H1 (cell line): ENCODE measurements at regions not wholly inside any gene's neighbourhood (a gene's known extent, or its start where the extent isn't known, plus 50 kb on each side); places are given as distances from the start of the nearest gene placed in this dataset.

Source experiments
- CBX8 ChIP-seq: fragments of 300-800, 300-1000 bp; sonication (generic); IDR thresholded peaks from 2 replicates; pipeline ENCODE4 v1.7.1; 2016; ENCODE audit warnings: low read depth, low read length, borderline replicate concordance
- CHD2 ChIP-seq: IDR thresholded peaks from 2 replicates; pipeline ENCODE4 v1.6.1; 2012; ENCODE audit warnings: low read length, improper control_type of control experiment
- CHD7 ChIP-seq: fragments of 300-600 bp; sonication (generic); IDR thresholded peaks from 2 replicates; pipeline ENCODE4 v1.7.1; 2012; ENCODE audit warnings: low read length, moderate library complexity, mild to moderate bottlenecking, inconsistent platforms; ENCODE audit not compliant: insufficient replicate concordance
- CTCF ChIP-seq, 3 experiments: IDR thresholded peaks; 1 replicate in 2 of 3; 2 replicates in 1 of 3; pipeline versions ENCODE4 v1.5.1 to v1.6.1; 2011; ENCODE audit warnings: low read length in 3 of 3, mild to moderate bottlenecking in 3 of 3, inconsistent platforms in 2 of 3, low read depth in 1 of 3, moderate library complexity in 1 of 3; ENCODE audit not compliant: insufficient read depth in 1 of 3; ENCODE audit errors: control extremely low read depth in 1 of 3
- GABPA ChIP-seq: IDR thresholded peaks from 2 replicates; pipeline ENCODE4 v1.6.1; 2011; ENCODE audit warnings: mild to moderate bottlenecking, low read length, moderate library complexity, borderline replicate concordance; ENCODE audit not compliant: insufficient read depth
- RFX5 ChIP-seq: IDR thresholded peaks from 2 replicates; pipeline ENCODE4 v1.6.1; 2011; ENCODE audit warnings: low read depth, low read length, improper control_type of control experiment, borderline replicate concordance
- SAP30 ChIP-seq: fragments of 300-600 bp; sonication (generic); IDR thresholded peaks from 2 replicates; pipeline ENCODE4 v1.7.1; 2012; ENCODE audit warnings: low read length, moderate library complexity, mild to moderate bottlenecking, inconsistent platforms; ENCODE audit not compliant: insufficient read depth, insufficient replicate concordance
- TAF7 ChIP-seq: optimal IDR thresholded peaks from 2 replicates; pipeline ENCODE3; 2011; ENCODE audit warnings: low read depth, mild to moderate bottlenecking, inconsistent platforms, low read length, moderate library complexity, borderline replicate concordance

- TF ChIP-seq CHD7 (no peak), CHD2 (no peak), GABPA (no peak), CBX8 (no peak), SAP30 (no peak), CTCF (IDR thresholded peaks at IDR 0.05; ENCODE audit: control extremely low read depth in 1 of 3, insufficient read depth in 1 of 3, low read depth in 1 of 3, low read length in 3 of 3) (no peak), RFX5 (no peak), TAF7 (no peak)
Observed at GRCh38 chr4:130510661-130511060, 1414.7 kb downstream of the C4orf33 start (continued).
